ENCODE measurements at regions not wholly inside any gene's neighbourhood (a gene's known extent, or its start where the extent isn't known, plus 50 kb on each side); places are given as distances from the start of the nearest gene placed in this dataset.

- H3K4me3 Mint-ChIP-seq: no peak overlapping the region
- Histone ChIP-seq H3K9me3 (ENCODE audit: control insufficient read depth in 1 of 2, insufficient read depth in 1 of 2, low read length in 2 of 2) (peaks cover 0 to under 1% of the 10 kb centered on the region in 2 experiments), H3K27ac (ENCODE audit: low read depth in 1 of 2, low read length in 2 of 2) (no peak overlapping the region), H3K36me3 (ENCODE audit: insufficient read depth, low read length) (no peaks in the 10 kb centered on the region), H3K4me1 (ENCODE audit: insufficient read depth, low read length) (no peaks in the 10 kb centered on the region), H3K4me3 (ENCODE audit: low read length) (no peak overlapping the region), H3K27me3 (ENCODE audit: control insufficient read depth in 1 of 2, insufficient read depth in 2 of 2, low read length in 2 of 2) (no peaks in the 10 kb centered on the region)
- no peak overlapping the region for H3K27ac Mint-ChIP-seq
- H3K9me3 Mint-ChIP-seq: peaks cover 8% of the 10 kb centered on the region
- no peaks in the 10 kb centered on the region for H3K36me3 Mint-ChIP-seq (ENCODE audit: low read depth)
- ChIA-PET POLR2A (no interaction called here), CTCF (no interaction called here)
- ATAC-seq (ENCODE audit: poor library complexity) (no peak), DNase-seq (no peak)
- intact Hi-C loops (cut with DNase I, micrococcal nuclease): no loop called here
- no peaks in the 10 kb centered on the region for H3K4me1 Mint-ChIP-seq (ENCODE audit: low read depth)
- TF ChIP-seq CTCF (IDR thresholded peaks at IDR 0.05): no peak
- no peaks in the 10 kb centered on the region for H3K27me3 Mint-ChIP-seq
Measured at GRCh38 chr4:12200226-12200625, 771.5 kb upstream of the HS3ST1 start.

- Histone ChIP-seq H3K27me3 (ENCODE audit: control insufficient read depth in 1 of 2, insufficient read depth in 2 of 2, low read length in 2 of 2) (no peaks in the 10 kb centered on the region), H3K27ac (ENCODE audit: low read depth in 1 of 2, low read length in 2 of 2) (no peak overlapping the region), H3K4me1 (ENCODE audit: insufficient read depth, low read length) (no peaks in the 10 kb centered on the region), H3K9me3 (ENCODE audit: control insufficient read depth in 1 of 2, insufficient read depth in 1 of 2, low read length in 2 of 2) (no peaks in the 10 kb centered on the region), H3K36me3 (ENCODE audit: insufficient read depth, low read length) (no peaks in the 10 kb centered on the region), H3K4me3 (ENCODE audit: low read length) (no peak overlapping the region)
- no peak for TF ChIP-seq CTCF (IDR thresholded peaks at IDR 0.05)
- DNase-seq (no peak), ATAC-seq (ENCODE audit: poor library complexity) (no peak)
- no peaks in the 10 kb centered on the region for H3K27me3 Mint-ChIP-seq
- no peak overlapping the region for H3K27ac Mint-ChIP-seq
- POLR2A ChIA-PET: no interaction called here
- H3K36me3 Mint-ChIP-seq (ENCODE audit: low read depth): no peaks in the 10 kb centered on the region
- H3K4me1 Mint-ChIP-seq (ENCODE audit: low read depth): no peaks in the 10 kb centered on the region
- H3K4me3 Mint-ChIP-seq: no peak overlapping the region
- H3K9me3 Mint-ChIP-seq: peaks cover 8% of the 10 kb centered on the region
- intact Hi-C loops (cut with DNase I, micrococcal nuclease): no loop called here
- CTCF ChIA-PET: interaction anchor here (0.7 kb wide), 1 partner anchor 50 kb away, joined by 3 read pairs; no protein-coding TSS in a partner anchor
Measured at GRCh38 chr4:12186526-12186925, 757.8 kb upstream of the HS3ST1 start.

GRCh38 chr4:12178614-12179610, 750.2 kb upstream of the HS3ST1 start:
- H3K36me3 Mint-ChIP-seq (ENCODE audit: low read depth): no peaks in the 10 kb centered on the region
- H3K4me3 Mint-ChIP-seq: no peak overlapping the region
- H3K9me3 Mint-ChIP-seq: peaks cover 5% of the 10 kb centered on the region
- no peaks in the 10 kb centered on the region for H3K4me1 Mint-ChIP-seq (ENCODE audit: low read depth)
- ChIA-PET CTCF (no interaction called here), POLR2A (no interaction called here)
- ATAC-seq (ENCODE audit: poor library complexity) (no peak), DNase-seq (no peak)
- Histone ChIP-seq H3K9me3 (ENCODE audit: control insufficient read depth in 1 of 2, insufficient read depth in 1 of 2, low read length in 2 of 2) (no peaks in the 10 kb centered on the region), H3K4me1 (ENCODE audit: insufficient read depth, low read length) (no peaks in the 10 kb centered on the region), H3K27me3 (ENCODE audit: control insufficient read depth in 1 of 2, insufficient read depth in 2 of 2, low read length in 2 of 2) (no peaks in the 10 kb centered on the region), H3K36me3 (ENCODE audit: insufficient read depth, low read length) (no peaks in the 10 kb centered on the region), H3K4me3 (ENCODE audit: low read length) (no peak overlapping the region), H3K27ac (ENCODE audit: low read depth in 1 of 2, low read length in 2 of 2) (no peak overlapping the region)
- no peaks in the 10 kb centered on the region for H3K27me3 Mint-ChIP-seq
- intact Hi-C loops (cut with DNase I, micrococcal nuclease): no loop called here
- TF ChIP-seq CTCF (IDR thresholded peaks at IDR 0.05): no peak
- no peak overlapping the region for H3K27ac Mint-ChIP-seq
